GM21526 (cell line): ENCODE measurements at regions not wholly inside any gene's neighbourhood (a gene's known extent, or its start where the extent isn't known, plus 50 kb on each side); places are given as distances from the start of the nearest gene placed in this dataset.

ENCODE experiments used
- ATAC-seq: cut with Tn5 transposase; IDR thresholded peaks from one replicate; pipeline ENCODE4 v1.9.1; 2021; ENCODE audit warnings: moderate library complexity; ENCODE audit not compliant: unreplicated experiment, low FRiP score

GRCh38 chr3:72060447-72061034, 275.6 kb upstream of the PROK2 start:
- no peak for ATAC-seq

GRCh38 chr3:72058493-72059081, 273.6 kb upstream of the PROK2 start:
- no peak for ATAC-seq

- ATAC-seq, result no peak
Observed at GRCh38 chr3:72055436-72055835, 270.5 kb upstream of the PROK2 start.

- ATAC-seq, result no peak
Observed at GRCh38 chr3:72054976-72055375, 270.0 kb upstream of the PROK2 start.

- ATAC-seq, result no peak
Observed at GRCh38 chr3:72052841-72053409, 268.0 kb upstream of the PROK2 start.

- ATAC-seq, result no peak
Observed at GRCh38 chr3:72050771-72051170, 265.8 kb upstream of the PROK2 start.

GRCh38 chr3:72050048-72050632, 265.2 kb upstream of the PROK2 start:
- no peak for ATAC-seq

- ATAC-seq, result no peak
Observed at GRCh38 chr3:72049300-72049699, 264.4 kb upstream of the PROK2 start.

GRCh38 chr3:72048873-72049272, 263.9 kb upstream of the PROK2 start:
- ATAC-seq, result no peak

- no peak for ATAC-seq
Observed at GRCh38 chr3:72047221-72047871, 262.4 kb upstream of the PROK2 start.

- ATAC-seq, result no peak
Observed at GRCh38 chr3:72044231-72044855, 259.4 kb upstream of the PROK2 start.

GRCh38 chr3:72043204-72044133, 258.5 kb upstream of the PROK2 start:
- ATAC-seq, result peak; percentile 62

- no peak for ATAC-seq
Observed at GRCh38 chr3:72042397-72043203, 257.7 kb upstream of the PROK2 start.

- no peak for ATAC-seq
Observed at GRCh38 chr3:72041511-72041910, 256.6 kb upstream of the PROK2 start.

- no peak for ATAC-seq
Observed at GRCh38 chr3:72041076-72041475, 256.1 kb upstream of the PROK2 start.

GRCh38 chr3:72039677-72040076, 254.7 kb upstream of the PROK2 start:
- no peak for ATAC-seq

- ATAC-seq, result no peak
Observed at GRCh38 chr3:72036899-72037298, 252.0 kb upstream of the PROK2 start.

- no peak for ATAC-seq
Observed at GRCh38 chr3:72035606-72036005, 250.7 kb upstream of the PROK2 start.

- ATAC-seq, result no peak
Observed at GRCh38 chr3:72034986-72035385, 250.0 kb upstream of the PROK2 start.
